ENCODE measurements at regions not wholly inside any gene's neighbourhood (a gene's known extent, or its start where the extent isn't known, plus 50 kb on each side); places are given as distances from the start of the nearest gene placed in this dataset.

DNA sequence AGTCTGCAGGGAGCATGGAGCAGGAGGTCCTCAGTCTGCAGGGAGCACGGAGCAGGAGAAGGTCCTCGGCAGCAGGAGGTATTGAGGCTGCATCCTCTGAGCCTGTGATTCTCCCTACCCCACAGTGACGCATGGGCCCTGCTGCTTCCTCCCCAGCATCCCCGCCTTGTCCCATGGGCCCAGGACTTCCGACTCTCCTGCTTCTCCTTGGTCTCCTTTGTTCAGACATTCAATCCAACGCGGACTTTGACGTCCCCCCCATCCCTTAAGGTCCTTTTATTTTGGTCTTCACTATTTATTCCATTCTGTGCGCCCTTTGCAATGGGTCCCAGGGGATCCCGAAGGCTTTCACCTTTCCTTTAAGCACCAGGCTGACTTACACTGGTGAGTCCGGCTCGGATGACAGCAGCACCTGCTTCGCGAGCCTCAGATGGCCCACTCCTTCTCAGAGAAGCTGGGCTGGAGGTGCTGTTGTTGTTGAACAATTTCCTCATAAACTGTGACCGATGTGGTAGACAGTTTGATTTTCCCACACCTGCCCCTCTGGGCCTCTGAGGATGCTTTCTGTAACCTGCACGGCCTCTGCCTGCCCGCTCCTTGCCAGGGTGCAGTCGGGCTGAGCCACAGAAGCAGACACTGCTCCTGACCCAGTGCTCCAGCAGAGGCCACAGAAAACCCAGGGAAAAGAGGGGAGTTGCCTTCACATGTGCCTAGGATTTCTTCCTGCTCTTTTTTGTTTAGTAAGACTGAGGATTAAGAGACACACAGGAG, 407.2 kb upstream of the SHH start:
- no peak for TF ChIP-seq FOSB (CRISPR knock-in tag; IDR thresholded peaks at IDR 0.05)
- no peak for TF ChIP-seq EHMT2 (IDR thresholded peaks at IDR 0.05; ENCODE audit: low read depth)
- TF ChIP-seq, protein P1, sequence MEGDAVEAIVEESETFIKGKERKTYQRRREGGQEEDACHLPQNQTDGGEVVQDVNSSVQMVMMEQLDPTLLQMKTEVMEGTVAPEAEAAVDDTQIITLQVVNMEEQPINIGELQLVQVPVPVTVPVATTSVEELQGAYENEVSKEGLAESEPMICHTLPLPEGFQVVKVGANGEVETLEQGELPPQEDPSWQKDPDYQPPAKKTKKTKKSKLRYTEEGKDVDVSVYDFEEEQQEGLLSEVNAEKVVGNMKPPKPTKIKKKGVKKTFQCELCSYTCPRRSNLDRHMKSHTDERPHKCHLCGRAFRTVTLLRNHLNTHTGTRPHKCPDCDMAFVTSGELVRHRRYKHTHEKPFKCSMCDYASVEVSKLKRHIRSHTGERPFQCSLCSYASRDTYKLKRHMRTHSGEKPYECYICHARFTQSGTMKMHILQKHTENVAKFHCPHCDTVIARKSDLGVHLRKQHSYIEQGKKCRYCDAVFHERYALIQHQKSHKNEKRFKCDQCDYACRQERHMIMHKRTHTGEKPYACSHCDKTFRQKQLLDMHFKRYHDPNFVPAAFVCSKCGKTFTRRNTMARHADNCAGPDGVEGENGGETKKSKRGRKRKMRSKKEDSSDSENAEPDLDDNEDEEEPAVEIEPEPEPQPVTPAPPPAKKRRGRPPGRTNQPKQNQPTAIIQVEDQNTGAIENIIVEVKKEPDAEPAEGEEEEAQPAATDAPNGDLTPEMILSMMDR (IDR thresholded peaks at IDR 0.05): no peak
- TF ChIP-seq CHD2 (IDR thresholded peaks at IDR 0.05; ENCODE audit: low read length, partially characterized antibody): no peak
- no peak for TF ChIP-seq POLR2AphosphoS2 (conservative IDR thresholded peaks at IDR 0.05; ENCODE audit: low read length)
